Fibroblast of skin of back (primary cell): ENCODE measurements at regions not wholly inside any gene's neighbourhood (a gene's known extent, or its start where the extent isn't known, plus 50 kb on each side); places are given as distances from the start of the nearest gene placed in this dataset.
"Not testable (repeated sequence)": the region's sequence is repeated elsewhere in the genome, so short reads cannot be mapped to it uniquely, and the experiment has no call there.

Experiments
- DNase-seq: peaks from one replicate; pipeline ENCODE4 v3.0.0-alpha.2; 2013

GRCh38 chr10:9339716-9340115, 1285.2 kb downstream of the GATA3 start:
- DNase-seq: peak; percentile 6

- peak; percentile 49 for DNase-seq
Observed at GRCh38 chr10:9342885-9343570, 1288.5 kb downstream of the GATA3 start.

GRCh38 chr10:9347933-9348332, 1293.4 kb downstream of the GATA3 start:
- not testable (repeated sequence) for DNase-seq

- no peak for DNase-seq
Observed at GRCh38 chr10:9357471-9357870, 1303.0 kb downstream of the GATA3 start.

DNA sequence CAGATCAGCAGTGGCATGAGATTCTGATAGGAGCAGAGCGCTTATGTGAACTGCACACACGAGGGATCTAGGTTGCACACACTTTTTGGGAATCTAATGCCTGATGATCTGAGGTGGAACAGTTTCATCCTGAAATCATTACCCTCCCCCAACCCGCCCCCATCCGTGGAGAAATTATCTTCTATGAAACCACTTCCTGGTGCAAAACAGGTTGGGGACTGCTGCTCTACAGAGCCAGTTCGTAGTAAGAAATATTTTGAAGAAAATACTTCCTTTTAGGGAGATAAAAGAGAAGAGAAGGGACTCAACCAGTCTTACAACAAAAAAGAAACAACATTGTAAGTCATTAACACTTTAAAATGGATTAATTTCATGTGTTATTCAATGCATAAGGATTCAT, 1308.2 kb downstream of the GATA3 start:
- DNase-seq: no peak

DNA sequence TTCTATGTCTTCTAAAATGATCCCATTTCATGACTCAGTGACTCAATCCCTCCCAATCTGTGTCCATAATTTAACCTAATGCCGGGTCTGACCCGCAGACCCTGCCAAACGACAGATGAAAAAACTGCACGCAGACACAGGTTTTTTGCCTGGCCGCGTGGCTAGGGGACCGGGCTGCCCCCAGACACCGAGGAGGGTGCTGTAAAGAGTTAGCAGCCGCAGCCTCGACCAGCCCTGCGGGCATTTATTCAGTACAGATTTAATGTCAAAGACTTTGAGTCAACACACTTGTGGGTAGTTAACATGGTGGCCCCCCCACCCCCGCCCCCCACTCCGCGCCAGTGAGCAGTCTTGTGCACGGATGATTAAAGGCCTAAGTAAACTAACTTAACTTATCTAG, 1324.7 kb downstream of the GATA3 start:
- DNase-seq: no peak

- no peak for DNase-seq
Observed at GRCh38 chr10:9381733-9382532, 1327.4 kb downstream of the GATA3 start.

DNA sequence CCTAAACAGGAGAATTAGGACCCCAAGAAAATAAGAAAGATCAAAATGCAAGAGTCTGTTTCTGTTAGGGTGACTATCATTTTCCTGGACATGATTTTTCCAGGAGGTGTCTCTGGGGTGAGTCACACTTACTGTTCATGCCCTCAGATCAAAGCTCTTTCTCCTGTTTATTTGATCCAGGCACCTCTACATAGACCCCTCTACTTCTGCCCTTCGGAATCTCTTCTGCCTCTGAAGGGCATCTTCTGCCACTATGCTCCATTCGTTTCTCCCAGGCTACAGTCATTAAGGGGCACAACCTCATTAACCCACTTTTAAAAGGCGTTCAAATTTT, 1328.0 kb downstream of the GATA3 start:
- DNase-seq: no peak

DNA sequence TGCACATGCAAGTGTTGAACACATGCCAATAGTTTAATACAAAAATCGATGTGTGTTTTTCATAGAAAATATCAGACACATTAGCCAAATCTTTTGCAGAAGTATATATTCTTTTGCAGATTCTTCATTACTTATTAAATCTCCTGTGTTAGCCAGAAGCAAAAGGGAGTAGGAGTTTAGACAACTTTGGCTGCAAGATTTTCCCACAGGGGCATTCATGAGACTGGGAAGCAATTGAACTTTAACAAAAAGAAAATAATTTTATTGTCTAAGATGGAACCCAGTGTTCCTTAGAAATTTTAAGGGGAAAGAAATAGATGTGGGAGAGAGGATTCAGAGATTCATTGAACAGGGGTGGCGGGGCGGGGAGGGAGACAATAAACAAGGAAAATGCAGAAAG, 1336.0 kb downstream of the GATA3 start:
- DNase-seq: no peak

DNA sequence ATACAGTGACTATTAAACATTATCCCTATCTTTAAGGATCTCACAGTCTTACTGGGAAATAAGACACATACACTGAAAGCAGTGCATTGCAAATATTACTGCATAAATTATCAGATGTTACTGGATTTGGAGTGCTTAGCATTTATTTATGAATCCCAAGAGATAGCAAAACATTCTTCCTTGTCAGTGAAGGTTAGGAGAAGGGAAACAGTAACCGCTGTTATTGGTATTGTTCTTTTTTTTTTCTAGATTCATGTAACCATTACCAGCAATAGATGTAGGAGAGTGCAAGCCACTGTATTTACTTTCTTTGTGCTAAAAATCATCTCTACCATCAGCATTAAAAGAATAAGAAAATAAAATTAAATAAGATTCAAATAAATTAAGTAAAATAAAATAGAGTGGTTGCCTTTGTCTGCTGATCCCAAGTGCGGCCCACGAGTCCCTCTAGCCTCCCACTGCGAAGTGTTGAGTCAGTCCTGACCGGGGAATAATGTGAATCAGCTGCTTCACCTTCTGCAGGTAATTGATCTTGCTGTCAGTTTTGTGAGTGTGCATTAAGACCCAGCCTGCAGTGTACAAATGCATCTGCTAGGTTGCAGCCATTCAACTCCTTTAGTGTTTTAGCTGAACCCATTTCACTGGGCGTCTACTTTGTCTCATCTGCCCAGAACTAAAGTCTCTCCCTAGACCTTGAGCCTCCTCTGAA, 1344.9 kb downstream of the GATA3 start:
- DNase-seq: no peak

GRCh38 chr10:9402067-9402466, 1347.6 kb downstream of the GATA3 start:
- DNase-seq: not testable (repeated sequence)

DNA sequence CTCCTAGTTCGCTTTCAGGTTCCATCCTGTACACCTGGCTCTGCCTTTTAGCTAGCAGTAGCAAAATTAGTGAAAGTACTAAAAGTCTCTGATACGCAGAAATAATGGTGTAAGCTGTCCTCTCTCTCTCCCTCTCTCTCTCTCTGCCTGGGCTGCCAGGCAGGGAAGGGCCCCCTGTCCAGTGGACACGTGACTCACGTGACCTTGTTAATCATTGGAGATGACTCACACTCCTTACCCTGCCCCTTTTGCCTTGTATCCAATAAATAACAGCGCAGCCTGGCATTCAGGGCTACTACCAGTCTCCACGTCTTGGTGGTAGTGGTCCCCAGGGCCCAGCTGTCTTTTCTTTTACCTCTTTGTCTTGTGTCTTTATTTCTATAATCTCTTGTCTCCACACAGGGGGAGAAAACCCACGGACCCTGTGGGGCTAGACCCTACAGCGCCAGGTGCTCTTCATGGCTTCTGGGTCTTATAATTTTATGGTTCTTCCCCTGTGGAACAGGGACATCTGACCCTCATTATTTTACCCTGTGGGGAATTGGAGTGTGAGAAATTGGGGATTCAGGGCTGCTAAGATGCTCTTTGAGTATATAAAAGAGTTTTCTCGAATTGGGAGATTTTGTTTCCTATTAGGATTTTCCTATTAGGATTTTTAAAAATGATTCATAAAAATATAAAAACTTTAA, 1348.2 kb downstream of the GATA3 start:
- not testable (repeated sequence) for DNase-seq

GRCh38 chr10:9407201-9407600, 1352.7 kb downstream of the GATA3 start:
- DNase-seq: not testable (repeated sequence)

GRCh38 chr10:9416331-9416730, 1361.8 kb downstream of the GATA3 start:
- no peak for DNase-seq

DNA sequence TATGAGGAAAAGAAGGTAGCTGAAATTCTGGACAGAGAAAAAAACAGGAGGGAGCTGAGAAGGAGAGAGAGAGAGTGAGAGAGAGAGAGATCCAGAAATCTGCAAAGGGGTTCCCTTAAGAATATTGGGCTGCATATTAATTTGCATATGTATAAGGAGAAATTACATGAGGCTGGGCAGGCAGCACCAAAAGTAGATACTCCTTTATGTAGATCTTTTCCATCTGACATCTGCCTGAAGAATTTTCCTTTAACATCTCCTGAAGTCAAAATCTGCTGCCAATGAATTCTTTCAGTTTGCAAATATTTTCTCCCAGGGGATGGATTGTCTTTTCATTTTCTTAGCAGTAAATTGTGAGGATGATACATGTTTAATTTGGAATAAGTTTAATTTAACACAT, 1365.3 kb downstream of the GATA3 start:
- no peak for DNase-seq

- DNase-seq: no peak
Observed at GRCh38 chr10:9427209-9427608, 1372.7 kb downstream of the GATA3 start.

DNA sequence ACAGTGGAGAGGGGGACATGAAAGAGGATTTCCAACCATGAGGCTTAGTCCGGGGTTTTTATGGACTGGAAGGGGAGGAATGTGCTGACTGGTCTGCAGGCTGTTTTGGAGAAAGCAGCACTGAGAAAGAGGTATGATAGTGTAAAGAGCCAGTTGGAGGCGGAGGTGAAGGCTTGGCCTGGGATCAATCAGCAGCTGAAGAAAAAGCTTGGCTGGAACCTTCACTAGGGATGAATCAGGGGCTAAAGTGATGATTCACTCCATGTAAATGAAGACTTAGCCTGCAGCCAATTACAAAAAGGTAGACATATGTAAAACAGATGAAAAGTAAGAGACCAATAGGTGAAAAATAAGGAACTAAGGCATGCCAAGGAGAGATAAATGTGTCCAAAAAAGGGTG, 1382.6 kb downstream of the GATA3 start:
- peak; percentile 3 for DNase-seq

- DNase-seq: no peak
Observed at GRCh38 chr10:9443758-9444157, 1389.3 kb downstream of the GATA3 start.

DNA sequence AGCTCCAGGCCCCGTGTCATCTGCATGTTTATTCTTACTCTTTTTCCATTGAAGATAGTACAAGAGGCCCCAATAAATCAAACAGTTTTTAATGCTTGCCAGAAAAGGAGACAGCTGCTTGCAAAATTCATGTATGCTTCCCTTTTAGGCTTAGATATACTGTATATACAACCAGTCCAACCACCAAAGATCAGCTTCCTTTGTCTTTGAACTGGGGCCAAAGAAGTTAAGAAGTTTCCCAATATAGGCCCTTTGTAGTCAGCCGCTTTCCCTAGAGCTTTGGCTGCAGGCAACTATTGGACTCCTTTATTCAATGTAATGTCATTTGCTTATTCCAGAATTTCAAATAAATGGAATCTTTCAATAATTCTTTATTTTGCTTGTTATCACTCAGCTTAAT, 1395.0 kb downstream of the GATA3 start:
- no peak for DNase-seq

- DNase-seq: no peak
Observed at GRCh38 chr10:9450801-9451200, 1396.3 kb downstream of the GATA3 start.

DNA sequence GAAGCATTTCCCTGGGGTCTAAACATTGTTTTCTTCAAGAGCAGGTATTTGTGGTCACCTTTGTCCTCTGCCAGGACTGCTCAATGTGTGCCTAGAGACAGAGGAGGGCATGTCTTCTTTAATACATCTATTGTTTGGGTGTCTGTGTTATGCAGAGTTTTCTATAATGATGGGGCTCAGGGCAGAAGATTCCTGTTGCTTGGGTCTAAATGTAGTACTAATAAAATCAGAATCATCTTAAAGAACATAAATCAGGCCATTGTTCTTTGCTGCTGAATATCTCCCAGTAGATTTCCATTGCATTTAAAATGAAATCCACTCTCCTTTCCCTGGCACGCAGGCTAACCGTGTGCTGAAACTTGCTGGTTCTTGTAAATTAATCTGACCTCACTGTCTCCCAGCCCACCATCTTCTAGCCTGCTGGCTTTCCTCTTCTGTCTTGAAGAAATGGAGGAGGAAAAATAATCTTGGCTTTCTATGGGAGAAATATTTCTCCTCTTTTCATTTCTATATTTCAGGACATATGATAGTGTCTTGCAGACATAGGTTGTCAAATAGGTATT, 1396.8 kb downstream of the GATA3 start:
- DNase-seq: no peak

GRCh38 chr10:9452056-9452455, 1397.6 kb downstream of the GATA3 start:
- no peak for DNase-seq

GRCh38 chr10:9453871-9454270, 1399.4 kb downstream of the GATA3 start:
- DNase-seq: peak; percentile 0
